LNCAP (cell line): ENCODE measurements at regions not wholly inside any gene's neighbourhood (a gene's known extent, or its start where the extent isn't known, plus 50 kb on each side); places are given as distances from the start of the nearest gene placed in this dataset.

Experiments used
- TF ChIP-seq, protein P1 (sequence below): fragments of 450-650 bp; IDR thresholded peaks from 2 replicates; pipeline ENCODE4 v1.5.1; 2017; ENCODE audit warnings: mild to moderate bottlenecking

DNA sequence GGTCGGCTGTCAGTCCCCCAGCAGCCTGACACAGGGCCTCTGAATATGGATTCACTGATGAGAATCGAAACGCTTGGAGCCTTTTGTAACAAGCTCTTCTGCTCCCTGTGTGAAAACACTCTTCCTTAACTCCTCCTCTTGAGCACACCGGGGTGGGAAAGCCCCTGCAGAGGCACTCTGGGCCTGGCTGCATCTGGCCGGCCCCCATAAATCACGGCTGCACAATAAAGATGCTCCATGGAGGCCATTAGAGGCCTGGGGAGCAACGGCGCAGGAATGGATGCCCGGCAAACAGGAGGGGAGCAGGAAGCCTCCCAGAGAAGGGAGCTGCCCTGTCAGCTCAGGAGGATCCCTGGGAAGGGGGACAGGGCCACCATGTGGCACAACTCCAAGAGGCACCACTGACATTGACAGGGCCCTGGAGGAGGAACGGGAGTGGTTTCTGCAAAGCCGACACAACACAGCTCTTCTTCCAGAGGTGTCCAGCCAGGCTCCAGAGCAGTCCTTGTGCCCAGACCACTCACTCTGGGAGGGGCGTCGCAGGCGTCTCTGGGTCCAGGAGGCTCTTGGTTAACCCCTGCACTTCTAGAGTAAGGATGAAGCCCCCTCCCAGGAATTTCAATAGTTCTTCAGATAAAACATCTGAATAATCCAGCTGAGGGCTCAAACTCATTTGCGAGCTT lies 509.3 kb upstream of the PPP2R3A start:
- TF ChIP-seq, protein P1, sequence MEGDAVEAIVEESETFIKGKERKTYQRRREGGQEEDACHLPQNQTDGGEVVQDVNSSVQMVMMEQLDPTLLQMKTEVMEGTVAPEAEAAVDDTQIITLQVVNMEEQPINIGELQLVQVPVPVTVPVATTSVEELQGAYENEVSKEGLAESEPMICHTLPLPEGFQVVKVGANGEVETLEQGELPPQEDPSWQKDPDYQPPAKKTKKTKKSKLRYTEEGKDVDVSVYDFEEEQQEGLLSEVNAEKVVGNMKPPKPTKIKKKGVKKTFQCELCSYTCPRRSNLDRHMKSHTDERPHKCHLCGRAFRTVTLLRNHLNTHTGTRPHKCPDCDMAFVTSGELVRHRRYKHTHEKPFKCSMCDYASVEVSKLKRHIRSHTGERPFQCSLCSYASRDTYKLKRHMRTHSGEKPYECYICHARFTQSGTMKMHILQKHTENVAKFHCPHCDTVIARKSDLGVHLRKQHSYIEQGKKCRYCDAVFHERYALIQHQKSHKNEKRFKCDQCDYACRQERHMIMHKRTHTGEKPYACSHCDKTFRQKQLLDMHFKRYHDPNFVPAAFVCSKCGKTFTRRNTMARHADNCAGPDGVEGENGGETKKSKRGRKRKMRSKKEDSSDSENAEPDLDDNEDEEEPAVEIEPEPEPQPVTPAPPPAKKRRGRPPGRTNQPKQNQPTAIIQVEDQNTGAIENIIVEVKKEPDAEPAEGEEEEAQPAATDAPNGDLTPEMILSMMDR: no peak

- TF ChIP-seq, protein P1: no peak
These were observed 506.8 kb upstream of the PPP2R3A start for GRCh38 chr3:135458541-135459322.

GRCh38 chr3:135460273-135460672 lies 505.3 kb upstream of the PPP2R3A start:
- TF ChIP-seq, protein P1: no peak

DNA sequence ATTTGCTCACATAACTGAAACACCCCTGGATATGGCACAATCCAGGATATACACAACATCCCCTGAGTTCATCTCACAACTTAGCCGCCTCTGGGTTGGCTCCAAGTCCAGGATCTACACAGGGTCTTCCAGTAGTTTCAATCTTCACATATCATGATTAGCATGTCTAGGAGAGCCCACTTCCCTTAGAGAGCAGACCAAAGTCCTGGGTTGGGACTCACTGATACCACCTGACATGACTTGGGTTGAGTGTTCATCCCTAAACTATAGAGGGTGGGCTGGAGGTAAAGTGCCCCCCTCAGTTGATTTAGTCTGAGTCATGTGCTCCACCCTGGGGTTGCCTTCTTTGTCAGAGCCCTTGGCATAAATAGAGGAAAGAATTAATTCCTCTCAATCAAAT lies 493.6 kb upstream of the PPP2R3A start:
- TF ChIP-seq, protein P1: no peak

DNA sequence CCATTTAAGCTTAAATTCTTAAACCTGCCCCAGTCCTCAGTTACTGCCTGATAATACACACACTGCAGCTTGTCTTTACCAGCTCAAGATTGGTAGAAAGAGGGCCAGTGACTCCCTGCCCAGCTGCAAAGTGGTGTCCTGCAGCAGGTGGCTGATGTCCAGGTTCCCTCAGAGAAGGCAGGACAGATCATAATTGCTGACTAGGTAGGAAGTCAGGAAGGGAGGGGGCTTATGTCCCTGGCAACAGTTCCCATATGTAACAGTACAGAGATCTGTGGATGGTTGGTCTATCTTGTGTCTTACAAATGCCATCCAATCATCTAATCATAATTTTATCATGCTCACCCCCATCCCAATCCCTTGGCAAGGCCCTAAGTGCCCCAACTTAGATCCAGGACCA lies 492.1 kb upstream of the PPP2R3A start:
- TF ChIP-seq, protein P1: no peak

DNA sequence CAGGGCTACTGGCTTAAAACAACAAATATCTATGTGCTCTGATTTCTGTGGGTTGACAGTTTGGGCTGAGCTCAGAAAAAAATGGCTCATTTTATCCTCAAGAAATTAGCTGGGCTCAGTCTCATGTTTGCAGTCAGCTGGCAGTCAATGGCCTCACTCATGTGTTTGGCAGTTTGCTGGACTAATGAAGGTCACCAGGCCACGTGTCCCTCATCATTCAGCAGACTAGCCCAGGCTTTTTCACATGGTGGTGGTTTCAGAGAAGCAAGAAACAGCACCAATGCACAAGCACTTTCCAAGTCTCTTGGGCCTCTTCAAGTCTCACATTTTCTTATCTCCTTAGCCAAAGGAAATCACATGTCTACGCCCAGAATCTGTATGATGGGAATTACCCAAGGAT lies 478.3 kb upstream of the PPP2R3A start:
- TF ChIP-seq, protein P1: no peak

DNA sequence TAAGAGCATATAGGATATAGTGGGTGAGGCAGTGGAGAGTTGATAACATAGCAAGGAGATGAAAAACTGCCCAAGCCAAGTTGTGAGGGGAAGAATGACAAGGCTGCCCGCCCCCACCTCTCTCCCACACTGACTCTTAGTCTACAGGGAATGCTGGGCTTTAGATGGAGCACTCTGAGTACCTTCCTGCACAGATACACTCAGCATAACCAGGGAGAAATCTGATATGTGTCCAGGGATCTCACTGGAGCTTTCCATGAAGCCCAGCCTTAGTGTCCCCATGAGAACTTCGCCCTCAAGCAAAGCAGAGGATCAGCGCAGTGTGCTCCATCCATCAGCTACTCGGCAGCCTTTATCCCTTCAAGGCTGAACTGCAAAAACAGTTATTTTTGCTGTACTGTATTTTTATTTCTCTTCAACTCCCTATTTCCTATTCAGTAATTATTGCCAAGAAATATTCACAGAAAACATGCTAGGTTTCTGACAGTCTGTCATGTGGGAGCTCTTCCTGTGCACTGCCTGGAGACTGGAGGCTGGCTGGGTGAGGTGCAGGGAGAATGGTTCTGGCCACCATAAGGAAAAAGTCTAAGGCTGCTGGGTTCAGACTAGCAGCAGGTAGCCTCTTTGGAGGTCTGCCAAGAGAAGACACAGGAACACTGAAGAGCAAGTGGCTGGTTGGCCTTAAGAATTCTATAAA lies 475.2 kb upstream of the PPP2R3A start:
- TF ChIP-seq, protein P1: no peak
